IMR-90 (cell line): ENCODE measurements at regions not wholly inside any gene's neighbourhood (a gene's known extent, or its start where the extent isn't known, plus 50 kb on each side); places are given as distances from the start of the nearest gene placed in this dataset.

Experiments
- ATAC-seq: fragments of 200-7000 bp; cut with Tn5 transposase; 2 replicates; pipeline ENCODE4 v1.9.1; 2020; ENCODE audit warnings: low read depth, mild to moderate bottlenecking, moderate library complexity
- BruUV-seq: library from RNA; stranded (reverse); fragments of 400-500 nt; replicated peaks from 2 replicates; lab custom pipeline; 2021; lab: Mats Ljungman, UMichigan
- CTCF ChIA-PET: fragments of 300-600 bp; formaldehyde crosslinking; extraction: SDS; loops from one replicate; lab custom pipeline; 2021; ENCODE audit warnings: antibody characterized with exemption; lab: Yijun Ruan, JAX
- POLR2A ChIA-PET: fragments of 300-600 bp; sonication (Branson Sonifier 250); formaldehyde crosslinking; loops from one replicate; lab custom pipeline; 2022; ENCODE audit warnings: antibody characterized with exemption; ENCODE audit not compliant: unreplicated experiment; lab: Charles Lee
- DNase-seq: peaks from one replicate; pipeline ENCODE4 v3.0.0; 2013
- H2AFZ ChIP-seq: replicated peaks from 2 replicates; pipeline ENCODE3; 2013; ENCODE audit warnings: low read length, mild to moderate bottlenecking; ENCODE audit not compliant: poor library complexity
- H2AK5ac ChIP-seq: 2 replicates; pipeline ENCODE4 v1.6.1; 2013; ENCODE audit warnings: low read depth, low read length, inconsistent platforms
- H2AK9ac ChIP-seq: replicated peaks from 2 replicates; pipeline ENCODE3; 2013; ENCODE audit warnings: mild to moderate bottlenecking, low read depth, low read length, moderate library complexity; ENCODE audit not compliant: poor library complexity
- H2BK120ac ChIP-seq: 2 replicates; pipeline ENCODE4 v1.6.1; 2013; ENCODE audit warnings: low read depth, low read length, inconsistent platforms
- H2BK15ac ChIP-seq: 3 replicates; pipeline ENCODE4 v1.6.1; 2013; ENCODE audit warnings: low read depth, low read length, inconsistent platforms
- H2BK20ac ChIP-seq: 2 replicates; pipeline ENCODE4 v1.6.1; 2013; ENCODE audit warnings: low read depth, mild to moderate bottlenecking, inconsistent platforms, low read length, moderate library complexity
- H2BK5ac ChIP-seq: 2 replicates; pipeline ENCODE4 v1.6.1; 2013; ENCODE audit warnings: mild to moderate bottlenecking, low read depth, low read length, inconsistent platforms; ENCODE audit not compliant: poor library complexity, severe bottlenecking
- H3K14ac ChIP-seq: replicated peaks from 2 replicates; pipeline ENCODE4 v1.6.1; 2013; ENCODE audit warnings: low read depth, low read length, inconsistent platforms
- H3K18ac ChIP-seq: 2 replicates; pipeline ENCODE4 v1.6.1; 2013; ENCODE audit warnings: low read depth, low read length, control low read depth
- H3K23ac ChIP-seq: 2 replicates; pipeline ENCODE4 v1.6.1; 2013; ENCODE audit warnings: low read depth, low read length, inconsistent platforms
- H3K27ac ChIP-seq: 2 replicates; pipeline ENCODE4 v1.5.1; 2013; ENCODE audit warnings: mild to moderate bottlenecking, control low read depth, low read length; ENCODE audit not compliant: insufficient read depth
- H3K27me3 ChIP-seq: 2 replicates; pipeline ENCODE4 v1.6.1; 2013; ENCODE audit warnings: low read length; ENCODE audit not compliant: control insufficient read depth, insufficient read depth
- H3K36me3 ChIP-seq: 2 replicates; pipeline ENCODE4 v1.6.1; 2013; ENCODE audit warnings: low read length, mixed read lengths; ENCODE audit not compliant: control insufficient read depth, insufficient read depth
- H3K4ac ChIP-seq: 2 replicates; pipeline ENCODE4 v1.6.1; 2013; ENCODE audit warnings: low read depth, low read length, inconsistent platforms
- H3K4me1 ChIP-seq: 2 replicates; pipeline ENCODE4 v1.6.1; 2013; ENCODE audit warnings: low read length, mixed read lengths; ENCODE audit not compliant: control insufficient read depth, insufficient read depth
- H3K4me2 ChIP-seq: 2 replicates; pipeline ENCODE4 v1.6.1; 2013; ENCODE audit warnings: low read depth, mild to moderate bottlenecking, control low read depth, low read length, moderate library complexity
- H3K4me3 ChIP-seq: 2 replicates; pipeline ENCODE4 v1.5.1; 2013; ENCODE audit warnings: low read depth, mild to moderate bottlenecking, control low read depth, low read length, moderate library complexity; ENCODE audit not compliant: insufficient read depth
- H3K56ac ChIP-seq: 2 replicates; pipeline ENCODE4 v1.6.1; 2013; ENCODE audit warnings: low read length, inconsistent platforms; ENCODE audit not compliant: insufficient read depth; ENCODE audit errors: extremely low read depth
- H3K79me1 ChIP-seq, 2 experiments: 2 replicates each; pipeline ENCODE4 v1.6.1; 2013; ENCODE audit warnings: low read length in 2 of 2, inconsistent platforms in 1 of 2, low read depth in 1 of 2
- H3K9ac ChIP-seq: 2 replicates; pipeline ENCODE4 v1.6.1; 2013; ENCODE audit warnings: low read depth, low read length, control low read depth
- H3K9me1 ChIP-seq: 2 replicates; pipeline ENCODE4 v1.6.1; 2013; ENCODE audit warnings: low read length, inconsistent platforms; ENCODE audit not compliant: insufficient read depth
- H3K9me3 ChIP-seq: 2 replicates; pipeline ENCODE4 v1.6.1; 2013; ENCODE audit warnings: low read length; ENCODE audit not compliant: control insufficient read depth, insufficient read depth
- H4K20me1 ChIP-seq: 2 replicates; pipeline ENCODE4 v1.6.1; 2013; ENCODE audit warnings: low read length, inconsistent platforms; ENCODE audit not compliant: insufficient read depth
- H4K5ac ChIP-seq: 2 replicates; pipeline ENCODE4 v1.6.1; 2013; ENCODE audit warnings: mild to moderate bottlenecking, low read depth, low read length, control low read depth
- H4K8ac ChIP-seq, 2 experiments: 2 replicates each; pipeline ENCODE4 v1.6.1; 2013; ENCODE audit warnings: low read depth in 2 of 2, low read length in 2 of 2, control low read depth in 1 of 2, inconsistent platforms in 1 of 2
- H4K91ac ChIP-seq: 2 replicates; pipeline ENCODE4 v1.6.1; 2013; ENCODE audit warnings: low read depth, low read length, inconsistent platforms; ENCODE audit not compliant: insufficient read depth
- BHLHE40 ChIP-seq: fragments of 150-350 bp; IDR thresholded peaks from 2 replicates; pipeline ENCODE4 v1.6.1; 2016; ENCODE audit warnings: mild to moderate bottlenecking, low read depth, low read length
- CEBPB ChIP-seq: IDR thresholded peaks from 2 replicates; pipeline ENCODE4 v1.6.1; 2012; ENCODE audit warnings: low read depth, low read length, improper control_type of control experiment
- MAZ ChIP-seq: IDR thresholded peaks from 2 replicates; pipeline ENCODE4 v1.6.1; 2012; ENCODE audit warnings: low read depth, mild to moderate bottlenecking, low read length, improper control_type of control experiment, moderate library complexity, borderline replicate concordance
- POLR2A ChIP-seq: IDR thresholded peaks from 2 replicates; pipeline ENCODE4 v1.6.1; 2012; ENCODE audit warnings: mild to moderate bottlenecking, low read depth, low read length
- dilution Hi-C: fragments of 300-500 bp; cut with HindIII; formaldehyde crosslinking; loops from one replicate; pipeline ENCODE4 v1.14.3; 2018; ENCODE audit warnings: low sequenced_read_pairs; ENCODE audit not compliant: unreplicated experiment
- in situ Hi-C: fragments of 300-500 bp; cut with MboI; formaldehyde crosslinking; loops from 3 replicates; pipeline ENCODE4 v1.14.3; 2019; ENCODE audit warnings: low sequenced_read_pairs, inconsistent platforms, mixed read lengths
- intact Hi-C: fragments of 100-400 bp; cut with micrococcal nuclease; formaldehyde crosslinking; loops from 2 replicates; pipeline ENCODE4 v1.10.0; 2022

- DNase-seq (no peak), ATAC-seq (no peak)
- Histone ChIP-seq H2AK9ac (no peak overlapping the region), H3K4me1 (no peaks in the 10 kb centered on the region), H3K4ac (no peak overlapping the region), H2BK20ac (no peak overlapping the region), H3K14ac (no peak overlapping the region), H2AFZ (no peak overlapping the region), H3K23ac (no peak overlapping the region), H4K8ac (no peak overlapping the region), H3K18ac (no peak overlapping the region), H3K27ac (no peak overlapping the region), H3K4me2 (no peak overlapping the region), H4K5ac (no peak overlapping the region), H2BK5ac (no peak overlapping the region), H3K27me3 (no peaks in the 10 kb centered on the region), H3K9ac (no peak overlapping the region), H3K79me1 (no peaks in the 10 kb centered on the region), H3K9me3 (peaks cover 9% of the 10 kb centered on the region), H2BK15ac (no peak overlapping the region), H2BK120ac (no peak overlapping the region), H3K9me1 (no peaks in the 10 kb centered on the region), H4K20me1 (no peaks in the 10 kb centered on the region), H3K56ac (no peak overlapping the region), H3K36me3 (no peaks in the 10 kb centered on the region), H3K4me3 (no peak overlapping the region), H2AK5ac (no peak overlapping the region), H4K91ac (no peak overlapping the region)
- no TSS peak for BruUV-seq
- intact Hi-C loops (no loop called here), dilution Hi-C loops (no loop called here), in situ Hi-C loops (no loop called here)
- ChIA-PET CTCF (no interaction called here), POLR2A (no interaction called here)
- TF ChIP-seq MAZ (no peak), CEBPB (no peak), POLR2A (no peak), BHLHE40 (no peak)
Measured at GRCh38 chr4:171170671-171171070, 642.5 kb upstream of the GALNTL6 start.
